Endothelial cell of umbilical vein (primary cell): ENCODE measurements at regions not wholly inside any gene's neighbourhood (a gene's known extent, or its start where the extent isn't known, plus 50 kb on each side); places are given as distances from the start of the nearest gene placed in this dataset.

Source experiments
- BruUV-seq: library from RNA; stranded (reverse); fragments of 400-500 nt; replicated peaks from 2 replicates; lab custom pipeline; 2021; lab: Mats Ljungman, UMichigan
- CTCF ChIA-PET: fragments of 300-600, 350-600 bp; sonication (Branson Sonifier 250); formaldehyde crosslinking; loops from one replicate; lab custom pipeline; 2021; ENCODE audit warnings: antibody characterized with exemption, inconsistent platforms; lab: Charles Lee
- POLR2A ChIA-PET: fragments of 300-600, 350-600 bp; sonication (Branson Sonifier 250); formaldehyde crosslinking; loops from one replicate; lab custom pipeline; 2021; ENCODE audit warnings: antibody characterized with exemption, inconsistent platforms; lab: Charles Lee
- DNase-seq: peaks from one replicate; pipeline ENCODE4 v3.0.0-alpha.2; 2011; ENCODE audit warnings: low read depth, low spot score
- FAIRE-seq: peaks from 2 replicates; lab custom pipeline; 2011; peaks lifted over from hg19 to GRCh38; lab: Jason Lieb, UNC
- H2AFZ ChIP-seq: 2 replicates; pipeline ENCODE4 v1.6.0; 2012; ENCODE audit warnings: low read depth, low read length, control low read depth, inconsistent platforms
- H3K27ac ChIP-seq: 2 replicates; pipeline ENCODE4 v1.5.1; 2011; ENCODE audit warnings: low read depth, mild to moderate bottlenecking, control low read depth, low read length, moderate library complexity; ENCODE audit not compliant: insufficient read depth
- H3K27me3 ChIP-seq, 2 experiments: 2 replicates each; pipeline versions ENCODE4 v1.6.0 to v1.6.1; 2011; ENCODE audit warnings: low read length in 2 of 2, mixed read lengths in 1 of 2; ENCODE audit not compliant: control insufficient read depth in 2 of 2, insufficient read depth in 2 of 2
- H3K36me3 ChIP-seq, 2 experiments: 2 replicates in 1 of 2; 3 replicates in 1 of 2; pipeline ENCODE4 v1.5.1; 2011; ENCODE audit warnings: low read length in 2 of 2, mild to moderate bottlenecking in 1 of 2, moderate library complexity in 1 of 2; ENCODE audit not compliant: control insufficient read depth in 2 of 2, insufficient read depth in 2 of 2; ENCODE audit errors: extremely low read depth in 1 of 2
- H3K4me1 ChIP-seq: 3 replicates; pipeline ENCODE4 v1.5.1; 2011; ENCODE audit warnings: mild to moderate bottlenecking, low read length; ENCODE audit not compliant: control insufficient read depth, insufficient read depth; ENCODE audit errors: extremely low read depth
- H3K4me2 ChIP-seq: 2 replicates; pipeline ENCODE4 v1.6.1; 2011; ENCODE audit warnings: low read length, control low read depth, mixed read lengths; ENCODE audit not compliant: insufficient read depth
- H3K4me3 ChIP-seq, 3 experiments: fragments of 200-600 bp in 1 of 3; sonication (generic), shearing (Covaris generic) in 1 of 3; replicated peaks in 1 of 3; 2 replicates each; pipeline ENCODE4 v1.5.1; 2011 to 2016; ENCODE audit warnings: control low read depth in 3 of 3, low read length in 3 of 3, mild to moderate bottlenecking in 2 of 3, inconsistent platforms in 1 of 3, low read depth in 1 of 3, moderate library complexity in 1 of 3; ENCODE audit not compliant: insufficient read depth in 1 of 3
- H3K79me2 ChIP-seq: 2 replicates; pipeline ENCODE4 v1.6.0; 2012; ENCODE audit warnings: low read length, inconsistent platforms; ENCODE audit not compliant: control insufficient read depth, insufficient read depth
- H3K9ac ChIP-seq: replicated peaks from 2 replicates; pipeline ENCODE3; 2011; ENCODE audit warnings: low read length, control low read depth; ENCODE audit not compliant: insufficient read depth; ENCODE audit errors: extremely low read depth
- H3K9me1 ChIP-seq: replicated peaks from 3 replicates; pipeline ENCODE4 v1.6.0; 2011; ENCODE audit warnings: mild to moderate bottlenecking, low read length; ENCODE audit not compliant: control insufficient read depth, insufficient read depth; ENCODE audit errors: extremely low read depth
- H3K9me3 ChIP-seq: replicated peaks from 2 replicates; pipeline ENCODE4 v1.5.1; 2012; ENCODE audit warnings: low read length, inconsistent platforms; ENCODE audit not compliant: control insufficient read depth, insufficient read depth
- H4K20me1 ChIP-seq: replicated peaks from 2 replicates; pipeline ENCODE3; 2011; ENCODE audit warnings: mild to moderate bottlenecking, low read length; ENCODE audit not compliant: control insufficient read depth, insufficient read depth; ENCODE audit errors: extremely low read depth
- CTCF ChIP-seq, 2 donors: IDR thresholded peaks; 1 replicate in 1 of 2; 2 replicates in 1 of 2; pipeline ENCODE4 v1.5.1; 2011; ENCODE audit warnings: low read length in 2 of 2, mild to moderate bottlenecking in 2 of 2, moderate library complexity in 2 of 2, control low read depth in 1 of 2, inconsistent platforms in 1 of 2, low read depth in 1 of 2; ENCODE audit not compliant: insufficient read depth in 1 of 2; ENCODE audit errors: extremely low read depth in 1 of 2
- EZH2 ChIP-seq: IDR thresholded peaks from 2 replicates; pipeline ENCODE4 v1.6.1; 2012; ENCODE audit warnings: borderline replicate concordance, low read depth, mild to moderate bottlenecking, moderate library complexity, low read length, inconsistent platforms; ENCODE audit not compliant: severe bottlenecking
- FOS ChIP-seq: IDR thresholded peaks from 2 replicates; pipeline ENCODE4 v1.6.1; 2011; ENCODE audit warnings: mild to moderate bottlenecking, low read length, moderate library complexity, borderline replicate concordance; ENCODE audit not compliant: insufficient read depth
- GATA2 ChIP-seq: IDR thresholded peaks from 2 replicates; pipeline ENCODE4 v1.7.0; 2011; ENCODE audit warnings: low read depth, mild to moderate bottlenecking, moderate library complexity, mixed read lengths, low read length; ENCODE audit not compliant: insufficient read length, insufficient read depth
- JUN ChIP-seq: IDR thresholded peaks from 2 replicates; pipeline ENCODE4 v1.6.1; 2011; ENCODE audit warnings: borderline replicate concordance, low read depth; ENCODE audit not compliant: insufficient read length, insufficient read depth
- MYC ChIP-seq: IDR thresholded peaks from one replicate; pipeline ENCODE4 v1.6.1; 2011; ENCODE audit warnings: mild to moderate bottlenecking, low read depth, low read length
- POLR2A ChIP-seq: IDR thresholded peaks from 2 replicates; pipeline ENCODE4 v1.6.1; 2012; ENCODE audit warnings: low read depth, mild to moderate bottlenecking, control low read depth, low read length
- dilution Hi-C: fragments of 300-500 bp; cut with MboI; formaldehyde crosslinking; loops from one replicate; pipeline ENCODE4 v1.15.0; 2019; ENCODE audit warnings: low sequenced_read_pairs; ENCODE audit not compliant: extremely low pct_ligation_motif_present
- intact Hi-C: fragments of 100-400 bp; cut with micrococcal nuclease; formaldehyde crosslinking; loops from one replicate; pipeline ENCODE4 v1.10.0; 2022

GRCh38 chr1:91611483-91611917, 110.8 kb downstream of the CDC7 start:
- Histone ChIP-seq H2AFZ (no peak overlapping the region), H3K9ac (no peak overlapping the region), H3K4me1 (no peaks in the 10 kb centered on the region), H4K20me1 (no peaks in the 10 kb centered on the region), H3K79me2 (no peaks in the 10 kb centered on the region), H3K36me3 (no peaks in the 10 kb centered on the region), H3K4me3 (no peak overlapping the region), H3K27ac (no peak overlapping the region), H3K9me1 (no peaks in the 10 kb centered on the region), H3K27me3 (no peaks in the 10 kb centered on the region), H3K9me3 (no peaks in the 10 kb centered on the region), H3K4me2 (no peak overlapping the region)
- FAIRE-seq (no peak), DNase-seq (no peak)
- dilution Hi-C loops (no loop called here), intact Hi-C loops (no loop called here)
- POLR2A ChIA-PET: no interaction called here
- CTCF ChIA-PET: interaction anchor here (1.4 kb wide), 1 partner anchor 14 kb away, joined by 3 read pairs; no protein-coding TSS in a partner anchor
- BruUV-seq: no TSS peak
- TF ChIP-seq MYC (no peak), JUN (no peak), EZH2 (no peak), GATA2 (no peak), POLR2A (no peak), CTCF (IDR thresholded peaks at IDR 0.05; ENCODE audit: extremely low read depth in 1 of 2, insufficient read depth in 1 of 2, low read depth in 1 of 2, low read length in 2 of 2) (no peak)

- no peaks in the 10 kb centered on the region for H3K9me1 ChIP-seq
- no TSS peak for BruUV-seq
- ChIA-PET POLR2A (no interaction called here), CTCF (no interaction called here)
- no peak overlapping the region for H3K4me2 ChIP-seq
- intact Hi-C loops (no loop called here), dilution Hi-C loops (no loop called here)
- H3K79me2 ChIP-seq: no peaks in the 10 kb centered on the region
- DNase-seq: no peak
- H2AFZ ChIP-seq: no peak overlapping the region
- H3K4me1 ChIP-seq: no peaks in the 10 kb centered on the region
- H3K27me3 ChIP-seq: peaks cover 0 to 7% of the 10 kb centered on the region in 2 experiments
- H3K36me3 ChIP-seq: no peaks in the 10 kb centered on the region
- FAIRE-seq: no peak
- H3K27ac ChIP-seq: no peak overlapping the region
- no peak for TF ChIP-seq FOS
- TF ChIP-seq EZH2: no peak
- no peaks in the 10 kb centered on the region for H3K9me3 ChIP-seq
- H3K9ac ChIP-seq: no peak overlapping the region
- no peak overlapping the region for H3K4me3 ChIP-seq
- no peaks in the 10 kb centered on the region for H4K20me1 ChIP-seq
Observed at GRCh38 chr1:91613595-91613994, 112.9 kb downstream of the CDC7 start.
